Caco-2 (cell line): ENCODE measurements at regions not wholly inside any gene's neighbourhood (a gene's known extent, or its start where the extent isn't known, plus 50 kb on each side); places are given as distances from the start of the nearest gene placed in this dataset.

Source experiments
- BruUV-seq: library from RNA; stranded (reverse); fragments of 400-500 nt; replicated peaks from 2 replicates; lab custom pipeline; 2021; lab: Mats Ljungman, UMichigan
- CTCF ChIA-PET: fragments of 300-600 bp; sonication (Branson Sonifier 250); formaldehyde crosslinking; loops from one replicate; lab custom pipeline; 2022; ENCODE audit warnings: antibody characterized with exemption; lab: Charles Lee
- POLR2A ChIA-PET: fragments of 300-600 bp; sonication (Branson Sonifier 250); formaldehyde crosslinking; loops from one replicate; lab custom pipeline; 2022; ENCODE audit warnings: antibody characterized with exemption; lab: Charles Lee
- DNase-seq, 2 experiments: peaks; one replicate each; pipeline versions ENCODE4 v3.0.0 to v3.0.0-alpha.2; 2020 to 2022
- H3K27me3 ChIP-seq: replicated peaks from 2 replicates; pipeline ENCODE4 v1.6.0; 2011; ENCODE audit warnings: low read length; ENCODE audit not compliant: control insufficient read depth, insufficient read depth
- H3K36me3 ChIP-seq: 2 replicates; pipeline ENCODE4 v1.5.1; 2011; ENCODE audit warnings: low read length; ENCODE audit not compliant: control insufficient read depth, insufficient read depth
- H3K4me1 ChIP-seq: fragments of 250-450 bp; sonication (Bioruptor Pico); 2 replicates; pipeline ENCODE4 v1.5.1; 2020; ENCODE audit warnings: mild to moderate bottlenecking
- H3K4me3 ChIP-seq: 2 replicates; pipeline ENCODE4 v1.5.1; 2011; ENCODE audit warnings: low read depth, mild to moderate bottlenecking, control low read depth, low read length
- H3K9me3 ChIP-seq: fragments of 250-450 bp; sonication (Bioruptor Pico); 2 replicates; pipeline ENCODE4 v1.5.1; 2020; ENCODE audit warnings: mild to moderate bottlenecking, moderate library complexity
- H3K27ac Mint-ChIP-seq: one replicate; pipeline ENCODE4 v1.8.0; 2022; ENCODE audit warnings: mixed read lengths; ENCODE audit not compliant: unreplicated experiment
- H3K27me3 Mint-ChIP-seq: one replicate; pipeline ENCODE4 v1.8.0; 2022; ENCODE audit warnings: mixed read lengths; ENCODE audit not compliant: insufficient read depth, unreplicated experiment
- H3K36me3 Mint-ChIP-seq: one replicate; pipeline ENCODE4 v1.8.0; 2022; ENCODE audit warnings: mild to moderate bottlenecking, mixed read lengths; ENCODE audit not compliant: insufficient read depth, unreplicated experiment
- H3K4me1 Mint-ChIP-seq: one replicate; pipeline ENCODE4 v1.8.0; 2022; ENCODE audit warnings: low read depth, mixed read lengths; ENCODE audit not compliant: unreplicated experiment
- H3K4me3 Mint-ChIP-seq: one replicate; pipeline ENCODE4 v1.8.0; 2022; ENCODE audit warnings: mild to moderate bottlenecking, moderate library complexity, mixed read lengths; ENCODE audit not compliant: unreplicated experiment
- H3K9me3 Mint-ChIP-seq: one replicate; pipeline ENCODE4 v1.8.0; 2022; ENCODE audit warnings: mixed read lengths; ENCODE audit not compliant: unreplicated experiment
- CTCF ChIP-seq, 2 experiments: fragments of 200-600 bp in 1 of 2; IDR thresholded peaks; 1 replicate in 1 of 2; 2 replicates in 1 of 2; pipeline versions ENCODE4 v1.5.1 to v1.8.0; 2011 to 2022; ENCODE audit warnings: antibody characterized with exemption in 1 of 2, control low read depth in 1 of 2, inconsistent platforms in 1 of 2, low read depth in 1 of 2, low read length in 1 of 2, mild to moderate bottlenecking in 1 of 2, moderate library complexity in 1 of 2; ENCODE audit not compliant: insufficient read depth in 1 of 2, severe bottlenecking in 1 of 2, unreplicated experiment in 1 of 2
- intact Hi-C: fragments of 100-400 bp; cut with micrococcal nuclease; formaldehyde crosslinking; loops from one replicate; pipeline ENCODE4 v1.10.0; 2022; ENCODE audit not compliant: unreplicated experiment

GRCh38 chr5:82821846-82822633, 255.2 kb downstream of the TMEM167A start:
- no peak for TF ChIP-seq CTCF (IDR thresholded peaks at IDR 0.05; ENCODE audit: insufficient read depth in 1 of 2, low read depth in 1 of 2, low read length in 1 of 2, severe bottlenecking in 1 of 2, unreplicated experiment in 1 of 2)
- CTCF ChIA-PET: no interaction called here
- Mint-ChIP-seq H3K36me3 (no peaks in the 10 kb centered on the region), H3K27me3 (no peaks in the 10 kb centered on the region), H3K4me1 (no peaks in the 10 kb centered on the region), H3K27ac (no peak overlapping the region), H3K9me3 (no peaks in the 10 kb centered on the region), H3K4me3 (no peak overlapping the region)
- no peak for DNase-seq
- POLR2A ChIA-PET: interaction anchor here (0.5 kb wide), 1 partner anchor 73 kb away, joined by 4 read pairs; no protein-coding TSS in a partner anchor
- no peaks in the 10 kb centered on the region for H3K9me3 ChIP-seq
- H3K36me3 ChIP-seq: no peaks in the 10 kb centered on the region
- no peaks in the 10 kb centered on the region for H3K4me1 ChIP-seq
- no TSS peak for BruUV-seq
- H3K4me3 ChIP-seq: no peak overlapping the region
- H3K27me3 ChIP-seq: no peaks in the 10 kb centered on the region
- intact Hi-C loops: no loop called here

- no peaks in the 10 kb centered on the region for H3K27me3 ChIP-seq
- Mint-ChIP-seq H3K4me1 (no peaks in the 10 kb centered on the region), H3K4me3 (no peak overlapping the region), H3K27me3 (no peaks in the 10 kb centered on the region), H3K9me3 (no peaks in the 10 kb centered on the region), H3K36me3 (no peaks in the 10 kb centered on the region), H3K27ac (no peak overlapping the region)
- no peak overlapping the region for H3K4me3 ChIP-seq
- no TSS peak for BruUV-seq
- no peaks in the 10 kb centered on the region for H3K4me1 ChIP-seq
- H3K36me3 ChIP-seq: no peaks in the 10 kb centered on the region
- TF ChIP-seq CTCF (IDR thresholded peaks at IDR 0.05; ENCODE audit: insufficient read depth in 1 of 2, low read depth in 1 of 2, low read length in 1 of 2, severe bottlenecking in 1 of 2, unreplicated experiment in 1 of 2): no peak
- no peaks in the 10 kb centered on the region for H3K9me3 ChIP-seq
- POLR2A ChIA-PET: interaction anchor here (0.5 kb wide), 1 partner anchor 73 kb away, joined by 4 read pairs; no protein-coding TSS in a partner anchor
- CTCF ChIA-PET: no interaction called here
- intact Hi-C loops: no loop called here
- DNase-seq: no peak
These were observed 256.0 kb downstream of the TMEM167A start for GRCh38 chr5:82820961-82821845.

GRCh38 chr5:82820188-82820587, 257.0 kb downstream of the TMEM167A start:
- no peak overlapping the region for H3K4me3 Mint-ChIP-seq
- no TSS peak for BruUV-seq
- CTCF ChIA-PET: no interaction called here

More at GRCh38 chr5:82820188-82820587, 257.0 kb downstream of the TMEM167A start:
- Mint-ChIP-seq H3K36me3 (no peaks in the 10 kb centered on the region), H3K9me3 (no peaks in the 10 kb centered on the region), H3K27ac (no peak overlapping the region), H3K4me1 (no peaks in the 10 kb centered on the region), H3K27me3 (no peaks in the 10 kb centered on the region)
- TF ChIP-seq CTCF (IDR thresholded peaks at IDR 0.05; ENCODE audit: insufficient read depth in 1 of 2, low read depth in 1 of 2, low read length in 1 of 2, severe bottlenecking in 1 of 2, unreplicated experiment in 1 of 2): no peak
- POLR2A ChIA-PET: no interaction called here
- H3K36me3 ChIP-seq: no peaks in the 10 kb centered on the region
- no peak overlapping the region for H3K4me3 ChIP-seq
- intact Hi-C loops: no loop called here
- H3K27me3 ChIP-seq: no peaks in the 10 kb centered on the region
- H3K9me3 ChIP-seq: no peaks in the 10 kb centered on the region
- no peak for DNase-seq
- H3K4me1 ChIP-seq: no peaks in the 10 kb centered on the region
